HT1080 (cell line): ENCODE measurements at regions not wholly inside any gene's neighbourhood (a gene's known extent, or its start where the extent isn't known, plus 50 kb on each side); places are given as distances from the start of the nearest gene placed in this dataset.
"Not testable (repeated sequence)": the region's sequence is repeated elsewhere in the genome, so short reads cannot be mapped to it uniquely, and the experiment has no call there.

Source experiments
- DNase-seq: peaks from one replicate; pipeline ENCODE4 v3.0.0-alpha.2; 2015; ENCODE audit warnings: low read depth

- no peak for DNase-seq
Observed at GRCh38 chr2:59824314-59824713, 729.1 kb downstream of the BCL11A start.

- DNase-seq: no peak
Observed at GRCh38 chr2:59816075-59816474, 737.4 kb downstream of the BCL11A start.

GRCh38 chr2:59810283-59810682 is 743.2 kb downstream of the BCL11A start:
- DNase-seq: not testable (repeated sequence)

- DNase-seq: no peak
Observed at GRCh38 chr2:59806486-59806885, 747.0 kb downstream of the BCL11A start.

- no peak for DNase-seq
Observed at GRCh38 chr2:59804732-59805131, 748.7 kb downstream of the BCL11A start.

GRCh38 chr2:59803586-59803985 is 749.9 kb downstream of the BCL11A start:
- DNase-seq: no peak

GRCh38 chr2:59798687-59799232 is 754.7 kb downstream of the BCL11A start:
- DNase-seq: no peak

GRCh38 chr2:59791004-59791618 is 762.3 kb downstream of the BCL11A start:
- no peak for DNase-seq

GRCh38 chr2:59790186-59791003 is 763.1 kb downstream of the BCL11A start:
- DNase-seq: no peak

GRCh38 chr2:59789523-59789922 is 763.9 kb downstream of the BCL11A start:
- DNase-seq: no peak

- DNase-seq: no peak
Observed at GRCh38 chr2:59787095-59787494, 766.4 kb downstream of the BCL11A start.

- DNase-seq: no peak
Observed at GRCh38 chr2:59786684-59787083, 766.8 kb downstream of the BCL11A start.

- DNase-seq: no peak
Observed at GRCh38 chr2:59779571-59779970, 773.9 kb downstream of the BCL11A start.

GRCh38 chr2:59777120-59777519 is 776.3 kb downstream of the BCL11A start:
- DNase-seq: no peak

- no peak for DNase-seq
Observed at GRCh38 chr2:59776726-59777008, 776.8 kb downstream of the BCL11A start.

- no peak for DNase-seq
Observed at GRCh38 chr2:59774821-59775433, 778.5 kb downstream of the BCL11A start.

- DNase-seq: no peak
Observed at GRCh38 chr2:59770651-59771050, 782.8 kb downstream of the BCL11A start.

GRCh38 chr2:59761966-59762365 is 791.5 kb downstream of the BCL11A start:
- DNase-seq: no peak

- no peak for DNase-seq
Observed at GRCh38 chr2:59756150-59756549, 797.3 kb downstream of the BCL11A start.

GRCh38 chr2:59754011-59754735 is 799.3 kb downstream of the BCL11A start:
- no peak for DNase-seq

- DNase-seq: no peak
Observed at GRCh38 chr2:59752512-59752911, 800.9 kb downstream of the BCL11A start.

- no peak for DNase-seq
Observed at GRCh38 chr2:59752071-59752470, 801.4 kb downstream of the BCL11A start.
